Endothelial cell of umbilical vein (primary cell): ENCODE measurements at regions not wholly inside any gene's neighbourhood (a gene's known extent, or its start where the extent isn't known, plus 50 kb on each side); places are given as distances from the start of the nearest gene placed in this dataset.

Experiments
- CTCF ChIP-seq, 2 donors: IDR thresholded peaks; 1 replicate in 1 of 2; 2 replicates in 1 of 2; pipeline ENCODE4 v1.5.1; 2011; ENCODE audit warnings: low read length in 2 of 2, mild to moderate bottlenecking in 2 of 2, moderate library complexity in 2 of 2, control low read depth in 1 of 2, inconsistent platforms in 1 of 2, low read depth in 1 of 2; ENCODE audit not compliant: insufficient read depth in 1 of 2; ENCODE audit errors: extremely low read depth in 1 of 2
- EZH2 ChIP-seq: IDR thresholded peaks from 2 replicates; pipeline ENCODE4 v1.6.1; 2012; ENCODE audit warnings: borderline replicate concordance, low read depth, mild to moderate bottlenecking, moderate library complexity, low read length, inconsistent platforms; ENCODE audit not compliant: severe bottlenecking
- FOS ChIP-seq: IDR thresholded peaks from 2 replicates; pipeline ENCODE4 v1.6.1; 2011; ENCODE audit warnings: mild to moderate bottlenecking, low read length, moderate library complexity, borderline replicate concordance; ENCODE audit not compliant: insufficient read depth
- GATA2 ChIP-seq: IDR thresholded peaks from 2 replicates; pipeline ENCODE4 v1.7.0; 2011; ENCODE audit warnings: low read depth, mild to moderate bottlenecking, moderate library complexity, mixed read lengths, low read length; ENCODE audit not compliant: insufficient read length, insufficient read depth
- JUN ChIP-seq: IDR thresholded peaks from 2 replicates; pipeline ENCODE4 v1.6.1; 2011; ENCODE audit warnings: borderline replicate concordance, low read depth; ENCODE audit not compliant: insufficient read length, insufficient read depth
- MYC ChIP-seq: IDR thresholded peaks from one replicate; pipeline ENCODE4 v1.6.1; 2011; ENCODE audit warnings: mild to moderate bottlenecking, low read depth, low read length
- POLR2A ChIP-seq: IDR thresholded peaks from 2 replicates; pipeline ENCODE4 v1.6.1; 2012; ENCODE audit warnings: low read depth, mild to moderate bottlenecking, control low read depth, low read length
- POLR2AphosphoS5 ChIP-seq: IDR thresholded peaks from 2 replicates; pipeline ENCODE4 v1.6.1; 2012; ENCODE audit warnings: low read depth, mild to moderate bottlenecking, control low read depth, low read length, moderate library complexity; ENCODE audit not compliant: insufficient read depth

- TF ChIP-seq CTCF (IDR thresholded peaks at IDR 0.05; ENCODE audit: extremely low read depth in 1 of 2, insufficient read depth in 1 of 2, low read depth in 1 of 2, low read length in 2 of 2) (no peak), POLR2A (no peak), GATA2 (no peak), MYC (no peak), POLR2AphosphoS5 (no peak), JUN (no peak), EZH2 (no peak), FOS (no peak)
Measured at GRCh38 chr12:92606956-92607355, 95.8 kb upstream of the PLEKHG7 start.
